Testis (tissue), 2 donors: ENCODE measurements at regions not wholly inside any gene's neighbourhood (a gene's known extent, or its start where the extent isn't known, plus 50 kb on each side); places are given as distances from the start of the nearest gene placed in this dataset.

Experiments used
- CTCF ChIP-seq, 3 experiments: fragments of 450-650 bp in 2 of 3; fragments of 200-600 bp in 1 of 3; sonication (generic) in 1 of 3; IDR thresholded peaks; one replicate each; pipeline ENCODE4 v1.5.1; 2016 to 2019; ENCODE audit warnings: antibody characterized with exemption in 3 of 3, mild to moderate bottlenecking in 2 of 3, moderate library complexity in 1 of 3
- POLR2A ChIP-seq: fragments of 450-650 bp; IDR thresholded peaks from one replicate; pipeline ENCODE4 v1.6.1; 2017; ENCODE audit warnings: antibody characterized with exemption, mild to moderate bottlenecking, moderate library complexity

- TF ChIP-seq CTCF (IDR thresholded peaks at IDR 0.05) (no peak), POLR2A (no peak)
These were observed 237.5 kb downstream of the TTLL7 start for GRCh38 chr1:83761167-83762038.
